ENCODE measurements at regions not wholly inside any gene's neighbourhood (a gene's known extent, or its start where the extent isn't known, plus 50 kb on each side); places are given as distances from the start of the nearest gene placed in this dataset.
"Not testable (repeated sequence)": the region's sequence is repeated elsewhere in the genome, so short reads cannot be mapped to it uniquely, and the experiment has no call there.

DNA sequence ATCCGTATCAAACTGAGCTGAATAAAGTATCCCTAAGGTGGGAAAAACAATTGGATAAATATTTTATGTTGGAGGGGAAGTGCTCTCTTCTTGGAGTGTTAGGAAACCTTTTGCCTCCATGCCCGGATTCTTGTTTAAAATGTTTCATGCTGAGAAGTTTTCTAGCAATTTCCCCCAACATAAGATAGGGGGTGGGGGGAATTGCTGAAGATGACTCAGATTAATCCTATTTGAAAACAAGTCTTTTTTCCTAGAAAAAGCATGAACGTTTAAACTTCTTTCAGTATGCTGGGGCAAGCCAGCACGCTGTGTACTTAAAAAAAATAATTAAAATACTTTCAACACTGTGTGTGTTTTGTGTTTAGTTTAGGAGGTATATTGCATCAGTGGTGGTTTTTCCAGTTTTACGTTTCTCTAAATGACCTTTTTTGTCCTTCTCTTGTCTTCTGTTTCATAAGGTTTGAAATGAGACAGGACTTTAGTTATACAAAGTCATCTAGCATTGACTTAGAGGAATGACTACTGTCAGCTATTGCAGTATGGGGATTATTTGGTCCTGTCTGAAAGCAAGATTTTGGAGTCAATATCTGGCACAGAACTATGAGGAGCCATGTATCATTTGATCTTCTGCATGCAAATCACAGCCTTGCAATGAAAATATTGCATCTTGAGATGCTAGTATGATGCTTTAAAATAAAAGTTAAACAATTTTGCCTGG, 295.9 kb downstream of the GATA3 start:
- no peak for FAIRE-seq

GRCh38 chr10:8352171-8353075, 297.9 kb downstream of the GATA3 start:
- FAIRE-seq, result no peak

DNA sequence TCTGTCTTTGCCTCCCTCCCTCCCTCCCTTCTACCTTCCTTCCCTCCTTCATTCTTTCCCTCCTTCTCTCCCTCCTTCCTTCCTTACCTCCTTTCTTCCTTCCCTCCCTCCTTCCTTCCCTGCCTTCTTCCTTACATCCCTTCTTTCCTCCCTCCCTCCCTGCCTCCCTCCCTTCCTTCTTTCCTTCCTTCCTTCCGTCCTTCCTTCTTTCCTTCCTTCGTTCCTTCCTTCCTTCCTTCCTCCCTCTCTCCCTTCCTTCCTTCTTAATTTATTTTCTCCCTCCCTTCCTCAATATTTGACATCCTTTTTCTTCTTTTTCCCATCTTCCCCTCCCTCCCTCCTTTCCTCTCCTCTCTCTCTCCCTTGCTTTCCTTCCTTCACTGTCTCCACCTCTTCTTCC, 301.8 kb downstream of the GATA3 start:
- FAIRE-seq, result no peak

GRCh38 chr10:8359467-8359866, 305.0 kb downstream of the GATA3 start:
- FAIRE-seq, result no peak

GRCh38 chr10:8360365-8360764, 305.9 kb downstream of the GATA3 start:
- FAIRE-seq, result no peak

DNA sequence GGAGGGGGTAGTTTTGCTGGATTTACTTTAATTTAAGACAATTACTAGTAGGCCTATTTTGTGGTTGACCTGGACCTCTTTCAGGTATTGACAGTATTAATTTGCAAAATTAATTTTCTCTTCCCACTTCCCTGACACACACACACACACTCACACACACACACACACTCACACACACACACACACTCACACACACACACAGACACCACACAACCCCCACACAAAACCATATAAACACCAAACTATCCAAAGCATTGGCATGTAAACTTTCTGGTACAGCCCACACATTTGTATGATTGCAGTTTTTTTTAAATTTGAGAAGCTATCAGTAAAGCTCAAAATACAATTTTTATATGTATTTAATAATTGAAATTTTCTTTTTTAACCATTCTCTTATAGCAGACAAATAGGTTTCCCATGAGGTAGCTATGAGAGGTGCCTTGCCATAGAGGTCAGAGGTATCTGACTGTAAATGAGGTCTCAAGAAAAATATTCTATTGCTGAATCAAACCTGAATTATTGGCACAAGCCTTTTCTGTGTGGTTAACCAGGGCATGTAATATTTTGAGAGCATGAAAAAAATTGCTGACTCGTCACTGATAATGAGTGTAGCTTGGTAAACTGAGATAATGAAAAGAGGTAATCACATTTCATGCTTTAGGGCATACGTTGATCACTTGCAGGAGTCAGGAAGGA, 306.5 kb downstream of the GATA3 start:
- FAIRE-seq, result no peak

- no peak for FAIRE-seq
Measured at GRCh38 chr10:8361510-8361844, 307.0 kb downstream of the GATA3 start.

DNA sequence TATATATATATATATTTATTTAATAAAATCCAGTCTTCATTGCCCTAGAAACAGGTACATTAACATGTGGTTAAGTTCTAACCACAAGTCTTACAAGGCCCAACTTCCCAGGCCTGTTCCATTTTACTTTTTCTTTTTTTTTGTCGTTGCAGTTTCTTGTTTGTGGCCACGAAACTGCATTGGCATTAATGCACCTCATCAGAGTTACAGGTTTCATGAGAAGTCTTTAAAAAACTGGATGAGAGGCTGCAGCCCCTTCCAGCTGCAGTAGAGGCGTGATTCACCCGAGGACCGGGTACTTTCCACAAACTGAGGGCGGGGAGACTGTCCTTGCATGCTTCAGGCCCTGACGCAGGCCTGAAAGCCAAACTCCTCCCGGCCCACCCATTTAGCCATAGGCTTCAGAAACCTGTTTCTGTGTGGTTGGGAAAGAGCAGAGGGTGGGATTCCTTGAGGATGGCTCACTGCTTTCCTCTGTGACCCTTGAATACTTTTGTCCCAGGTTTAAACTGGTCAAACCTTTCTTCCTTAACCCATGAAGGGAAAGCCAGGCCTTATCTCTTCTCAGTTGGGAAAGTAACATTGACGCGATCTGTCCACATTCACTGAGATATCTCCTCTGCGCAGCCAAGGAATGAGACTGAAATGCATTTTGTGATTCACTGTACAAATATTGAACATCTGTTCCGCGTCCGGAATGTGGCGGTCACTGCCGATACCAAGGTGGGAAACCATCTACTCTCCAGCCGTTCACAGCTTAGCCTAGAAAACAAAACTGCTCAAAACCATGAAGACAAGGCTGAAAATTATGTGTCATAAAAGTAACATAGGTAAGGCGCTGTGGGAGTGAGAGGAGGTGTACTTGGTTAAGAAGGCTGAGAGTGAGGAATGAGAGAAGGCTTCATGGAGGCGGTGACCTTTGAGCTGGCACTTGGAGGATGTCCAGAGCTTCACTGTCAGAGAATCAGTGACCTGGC, 311.7 kb downstream of the GATA3 start:
- no peak for FAIRE-seq

DNA sequence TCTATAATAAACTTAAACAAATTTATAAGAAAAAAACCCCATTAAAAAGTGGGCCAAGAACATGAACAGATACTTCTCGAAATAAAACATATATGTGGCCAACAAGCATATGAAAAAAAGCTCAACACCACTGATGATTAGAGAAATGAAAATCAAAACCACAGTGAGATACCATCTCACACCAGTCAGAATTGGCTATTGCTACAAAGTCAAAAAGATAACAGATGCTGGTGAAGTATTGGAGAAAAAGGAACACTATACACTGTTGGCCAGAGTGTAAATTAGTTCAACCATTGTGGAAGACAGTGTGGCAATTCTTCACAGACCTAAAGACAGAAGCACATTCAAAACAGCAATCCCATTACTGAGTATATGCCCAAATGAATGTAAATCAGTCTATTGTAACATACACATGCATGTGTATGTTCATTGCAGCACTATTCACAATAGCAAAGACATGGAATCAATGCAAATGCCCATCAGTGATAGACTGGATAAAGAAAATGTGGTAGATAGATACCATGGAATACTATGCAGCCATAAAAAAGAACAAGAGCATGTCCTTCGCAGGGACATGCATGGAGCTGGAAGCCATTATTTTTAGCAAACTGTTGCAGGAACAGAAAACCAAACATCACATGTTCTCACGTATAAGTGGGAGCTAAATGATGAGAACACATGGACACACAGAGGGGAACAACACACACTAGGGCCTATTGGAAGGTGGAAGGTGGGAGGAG, 313.4 kb downstream of the GATA3 start:
- FAIRE-seq, result not testable (repeated sequence)

DNA sequence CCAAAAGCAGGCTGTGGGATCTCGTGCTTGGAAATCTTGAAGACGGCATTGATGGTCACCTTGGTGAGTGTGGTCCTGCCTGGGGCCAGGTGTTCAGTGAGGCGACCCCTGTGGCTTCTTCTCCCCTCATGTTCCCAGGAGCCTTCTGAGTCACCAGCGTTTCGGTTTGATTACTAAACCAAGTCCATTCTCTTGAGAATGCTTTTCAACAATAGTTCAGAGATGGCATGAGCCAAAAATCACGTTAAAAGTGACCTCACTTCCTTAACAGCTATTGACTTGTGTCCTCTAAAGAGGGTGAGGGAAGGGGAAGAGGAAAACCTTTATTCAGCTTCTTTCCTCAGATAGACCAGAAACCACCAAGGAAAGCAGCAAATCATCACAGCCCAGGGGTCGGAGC, 315.2 kb downstream of the GATA3 start:
- no peak for FAIRE-seq

DNA sequence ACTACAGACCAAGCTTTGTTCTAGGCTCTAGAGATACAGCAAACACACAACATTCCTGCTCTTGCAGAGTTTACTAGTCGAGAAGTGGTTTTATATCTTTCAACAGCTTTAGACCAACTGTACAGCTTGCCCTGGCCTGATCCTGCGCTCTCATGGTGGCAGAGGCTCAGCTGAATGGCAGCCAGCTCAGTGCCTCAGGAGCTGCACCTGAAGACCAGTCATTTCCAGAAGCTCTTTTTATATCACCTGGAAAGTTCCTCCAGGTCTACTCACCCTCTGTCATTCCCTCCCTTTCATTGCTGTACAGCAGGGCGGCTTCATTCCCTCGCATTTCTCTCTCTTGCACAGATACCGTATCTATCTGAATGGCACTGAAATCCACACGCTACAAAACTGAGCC, 319.8 kb downstream of the GATA3 start:
- no peak for FAIRE-seq

- no peak for FAIRE-seq
Measured at GRCh38 chr10:8375137-8375536, 320.6 kb downstream of the GATA3 start.

- FAIRE-seq, result no peak
Measured at GRCh38 chr10:8378198-8378983, 323.9 kb downstream of the GATA3 start.

- no peak for FAIRE-seq
Measured at GRCh38 chr10:8379906-8380832, 325.7 kb downstream of the GATA3 start.

- FAIRE-seq, result no peak
Measured at GRCh38 chr10:8380833-8381496, 326.5 kb downstream of the GATA3 start.

GRCh38 chr10:8386781-8387180, 332.3 kb downstream of the GATA3 start:
- no peak for FAIRE-seq

GRCh38 chr10:8389630-8390029, 335.1 kb downstream of the GATA3 start:
- FAIRE-seq, result no peak

DNA sequence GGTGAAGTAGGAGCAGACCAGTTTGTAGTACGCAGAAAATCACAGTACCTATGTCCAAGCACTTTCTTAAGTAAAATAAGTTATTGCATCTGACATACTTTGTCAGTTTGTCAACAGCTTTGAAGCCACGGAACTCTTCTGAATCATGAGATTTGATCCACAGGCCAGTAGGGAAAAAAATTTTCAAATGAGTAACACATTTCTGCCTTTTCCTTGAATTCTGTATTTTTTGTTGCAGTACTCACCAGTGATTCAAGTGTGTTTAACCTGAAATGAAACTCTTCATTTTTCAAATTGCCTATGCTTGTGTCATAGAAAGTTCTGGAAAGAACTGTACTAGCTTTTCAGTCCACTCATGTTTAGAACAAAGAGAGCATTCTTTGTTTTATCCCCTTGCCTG, 337.7 kb downstream of the GATA3 start:
- no peak for FAIRE-seq

- FAIRE-seq, result no peak
Measured at GRCh38 chr10:8393531-8393930, 339.0 kb downstream of the GATA3 start.
